RWPE2 (cell line): ENCODE measurements at regions not wholly inside any gene's neighbourhood (a gene's known extent, or its start where the extent isn't known, plus 50 kb on each side); places are given as distances from the start of the nearest gene placed in this dataset.
"Not testable (repeated sequence)": the region's sequence is repeated elsewhere in the genome, so short reads cannot be mapped to it uniquely, and the experiment has no call there.

Experiments used
- ATAC-seq: fragments of 200-7000 bp; cut with Tn5 transposase; 3 replicates; pipeline ENCODE4 v1.9.1; 2021; ENCODE audit warnings: low read depth
- DNase-seq: peaks from one replicate; pipeline ENCODE4 v3.0.0-alpha.2; 2020; ENCODE audit warnings: low spot score
- H3K27ac ChIP-seq: fragments of 450-650 bp; 2 replicates; pipeline ENCODE4 v1.5.1; 2017; ENCODE audit warnings: mild to moderate bottlenecking; ENCODE audit not compliant: poor library complexity, severe bottlenecking
- H3K27me3 ChIP-seq: fragments of 250-450 bp; sonication (Bioruptor Pico); 2 replicates; pipeline ENCODE4 v1.5.1; 2021; ENCODE audit warnings: mild to moderate bottlenecking, moderate library complexity; ENCODE audit not compliant: insufficient read depth, poor library complexity, severe bottlenecking
- H3K36me3 ChIP-seq: fragments of 250-450 bp; sonication (Bioruptor Pico); 2 replicates; pipeline ENCODE4 v1.5.1; 2020; ENCODE audit warnings: low read depth, mild to moderate bottlenecking, moderate library complexity
- H3K4me1 ChIP-seq: fragments of 250-450 bp; sonication (Bioruptor Pico); 2 replicates; pipeline ENCODE4 v1.5.1; 2021; ENCODE audit warnings: mild to moderate bottlenecking, moderate library complexity; ENCODE audit not compliant: insufficient read depth, poor library complexity, severe bottlenecking
- H3K4me3 ChIP-seq: fragments of 250-450 bp; sonication (Bioruptor Pico); 2 replicates; pipeline ENCODE4 v1.5.1; 2021; ENCODE audit warnings: mild to moderate bottlenecking, moderate library complexity; ENCODE audit not compliant: severe bottlenecking
- H3K9me3 ChIP-seq: fragments of 250-450 bp; sonication (Bioruptor Pico); 2 replicates; pipeline ENCODE4 v1.5.1; 2021; ENCODE audit warnings: mild to moderate bottlenecking, moderate library complexity; ENCODE audit not compliant: severe bottlenecking
- TF ChIP-seq, protein P1 (sequence below): fragments of 450-650 bp; IDR thresholded peaks from one replicate; pipeline ENCODE4 v1.5.1; 2017; ENCODE audit warnings: mild to moderate bottlenecking, moderate library complexity; ENCODE audit not compliant: poor library complexity, severe bottlenecking

DNA sequence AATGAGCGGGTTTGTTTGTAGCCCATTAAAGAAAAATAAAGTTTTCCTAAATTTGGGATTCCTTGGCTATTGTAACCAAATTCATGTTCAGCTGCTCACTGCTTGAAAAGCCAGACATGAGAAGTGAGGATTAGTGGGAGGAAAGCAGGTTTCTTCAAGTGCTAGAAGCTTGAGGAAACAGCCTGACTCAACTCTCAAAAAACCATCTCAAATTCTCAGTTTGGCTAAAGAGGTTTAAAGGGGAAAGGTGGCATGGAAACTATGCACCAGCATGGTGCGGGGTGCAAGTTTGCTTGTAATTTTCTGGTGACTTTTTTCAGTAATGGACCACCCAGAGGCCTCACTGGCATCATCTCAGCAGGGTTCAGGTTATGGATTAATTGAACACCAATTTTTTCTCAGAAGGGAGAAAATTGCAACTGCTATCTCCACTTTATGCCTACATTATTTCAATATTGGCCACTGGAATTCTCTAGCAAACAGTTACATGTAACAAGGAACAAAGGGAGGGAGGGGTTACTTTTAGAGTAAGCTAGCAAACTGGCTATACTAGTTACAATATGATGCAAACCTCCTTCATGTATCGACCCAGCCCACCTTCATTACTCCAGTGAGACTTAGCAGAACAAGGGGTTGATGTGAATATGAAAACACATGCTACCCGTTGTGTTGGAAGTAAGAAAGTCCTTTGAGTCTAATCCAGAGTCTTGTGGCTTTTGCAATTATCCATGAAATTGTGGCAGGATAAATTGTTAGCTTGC lies 85.0 kb upstream of the IFNGR1 start:
- DNase-seq (no peak), ATAC-seq (no peak)
- no peaks in the 10 kb centered on the region for H3K9me3 ChIP-seq
- H3K4me3 ChIP-seq: no peak overlapping the region
- no peaks in the 10 kb centered on the region for H3K4me1 ChIP-seq
- H3K27me3 ChIP-seq: no peaks in the 10 kb centered on the region
- H3K27ac ChIP-seq: no peak overlapping the region
- no peaks in the 10 kb centered on the region for H3K36me3 ChIP-seq
- TF ChIP-seq, protein P1, sequence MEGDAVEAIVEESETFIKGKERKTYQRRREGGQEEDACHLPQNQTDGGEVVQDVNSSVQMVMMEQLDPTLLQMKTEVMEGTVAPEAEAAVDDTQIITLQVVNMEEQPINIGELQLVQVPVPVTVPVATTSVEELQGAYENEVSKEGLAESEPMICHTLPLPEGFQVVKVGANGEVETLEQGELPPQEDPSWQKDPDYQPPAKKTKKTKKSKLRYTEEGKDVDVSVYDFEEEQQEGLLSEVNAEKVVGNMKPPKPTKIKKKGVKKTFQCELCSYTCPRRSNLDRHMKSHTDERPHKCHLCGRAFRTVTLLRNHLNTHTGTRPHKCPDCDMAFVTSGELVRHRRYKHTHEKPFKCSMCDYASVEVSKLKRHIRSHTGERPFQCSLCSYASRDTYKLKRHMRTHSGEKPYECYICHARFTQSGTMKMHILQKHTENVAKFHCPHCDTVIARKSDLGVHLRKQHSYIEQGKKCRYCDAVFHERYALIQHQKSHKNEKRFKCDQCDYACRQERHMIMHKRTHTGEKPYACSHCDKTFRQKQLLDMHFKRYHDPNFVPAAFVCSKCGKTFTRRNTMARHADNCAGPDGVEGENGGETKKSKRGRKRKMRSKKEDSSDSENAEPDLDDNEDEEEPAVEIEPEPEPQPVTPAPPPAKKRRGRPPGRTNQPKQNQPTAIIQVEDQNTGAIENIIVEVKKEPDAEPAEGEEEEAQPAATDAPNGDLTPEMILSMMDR: no peak

DNA sequence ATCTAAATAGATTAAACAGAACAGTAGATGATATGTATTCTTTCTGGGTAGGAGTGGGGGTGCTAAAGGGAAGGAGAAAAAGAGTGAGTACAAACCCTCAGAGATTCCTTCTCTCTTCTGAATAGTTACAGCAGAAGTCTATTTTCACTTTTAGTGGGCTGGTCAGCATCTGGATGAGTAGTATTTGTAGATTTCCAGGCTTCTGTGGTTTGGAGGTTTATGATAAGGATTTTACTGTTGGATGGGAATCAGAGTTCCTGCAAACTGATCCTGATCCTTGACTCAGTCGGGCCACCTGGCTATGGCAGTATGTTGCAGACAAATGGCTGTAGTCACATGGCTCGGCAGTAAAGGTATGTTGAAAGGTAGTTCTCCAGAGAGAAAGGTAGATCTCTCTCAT lies 84.3 kb upstream of the IFNGR1 start:
- TF ChIP-seq, protein P1: no peak
- ATAC-seq (no peak), DNase-seq (no peak)
- H3K27ac ChIP-seq: no peak overlapping the region
- H3K36me3 ChIP-seq: no peaks in the 10 kb centered on the region
- H3K9me3 ChIP-seq: no peaks in the 10 kb centered on the region
- peaks cover 3% of the 10 kb centered on the region for H3K4me1 ChIP-seq
- no peak overlapping the region for H3K4me3 ChIP-seq
- no peaks in the 10 kb centered on the region for H3K27me3 ChIP-seq

DNA sequence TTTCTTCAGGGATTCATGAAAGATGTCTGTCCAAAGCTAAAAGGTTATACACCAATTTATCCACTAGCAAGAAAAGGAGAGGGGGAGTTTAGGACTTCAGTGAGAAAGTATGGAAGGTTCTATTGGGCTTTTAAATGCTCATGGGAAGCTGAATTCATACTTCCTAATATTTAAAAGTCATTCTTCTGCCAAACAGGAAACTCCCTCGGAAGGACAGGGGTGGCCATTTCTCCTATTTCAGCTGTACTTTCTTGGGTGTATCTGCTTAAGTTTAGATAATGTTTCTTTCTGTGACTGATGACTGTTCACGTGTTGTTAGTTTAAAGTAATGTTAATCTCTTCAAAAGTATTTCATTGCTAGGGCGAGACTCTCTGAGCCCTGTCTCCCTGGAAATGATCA lies 80.5 kb upstream of the IFNGR1 start:
- ATAC-seq (no peak), DNase-seq (no peak)
- Histone ChIP-seq H3K4me3 (no peak overlapping the region), H3K27ac (no peak overlapping the region), H3K27me3 (no peaks in the 10 kb centered on the region), H3K9me3 (no peaks in the 10 kb centered on the region), H3K4me1 (peaks cover 8% of the 10 kb centered on the region), H3K36me3 (no peaks in the 10 kb centered on the region)
- TF ChIP-seq, protein P1: no peak

DNA sequence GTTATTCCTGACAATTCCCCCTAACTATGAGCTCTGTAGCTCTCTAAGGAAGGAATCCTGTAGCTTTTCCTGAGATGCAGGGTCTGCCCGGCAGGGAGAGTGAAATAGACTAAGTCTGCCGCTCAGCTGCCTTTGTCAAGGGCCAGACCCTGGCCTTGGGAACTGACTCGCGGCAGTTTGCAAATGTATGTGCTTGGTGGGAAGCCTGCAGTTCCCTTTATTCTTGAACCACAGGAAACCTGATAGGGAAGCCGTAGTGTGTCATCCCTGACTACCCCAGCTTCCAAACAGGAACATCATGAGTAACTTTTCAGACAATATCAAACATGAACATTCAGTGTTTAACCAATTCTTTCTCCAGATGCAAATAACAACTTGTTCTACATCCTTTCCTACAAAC lies 78.7 kb upstream of the IFNGR1 start:
- Histone ChIP-seq H3K27me3 (no peaks in the 10 kb centered on the region), H3K9me3 (no peaks in the 10 kb centered on the region), H3K36me3 (no peaks in the 10 kb centered on the region), H3K27ac (no peak overlapping the region), H3K4me3 (no peak overlapping the region), H3K4me1 (peaks cover 8% of the 10 kb centered on the region)
- TF ChIP-seq, protein P1: no peak
- peak; percentile 68 for ATAC-seq
- no peak for DNase-seq

DNA sequence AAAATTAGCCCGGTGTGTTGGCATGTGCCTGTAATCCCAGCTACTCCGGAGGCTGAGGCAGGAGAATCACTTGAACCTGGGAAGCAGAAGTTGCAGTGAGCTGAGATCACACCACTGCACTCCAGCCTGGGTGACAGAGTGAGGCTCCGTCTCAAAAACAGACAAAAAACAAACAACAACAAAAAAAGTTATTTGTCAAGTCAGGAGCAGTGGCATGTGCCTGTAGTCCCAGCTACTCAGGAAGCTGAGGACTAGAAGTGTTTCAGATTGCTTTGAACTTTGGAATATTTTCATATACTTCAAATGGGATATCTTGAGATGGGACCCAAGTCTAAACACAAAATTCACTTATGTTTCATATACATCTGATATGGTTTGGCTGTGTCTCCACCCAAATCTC lies 73.1 kb upstream of the IFNGR1 start:
- H3K36me3 ChIP-seq, H3K9me3 ChIP-seq, DNase-seq, H3K4me3 ChIP-seq, ATAC-seq, H3K27ac ChIP-seq, H3K27me3 ChIP-seq: not testable (repeated sequence)
- peaks cover 18% of the 10 kb centered on the region for H3K4me1 ChIP-seq
